ENCODE measurements at regions not wholly inside any gene's neighbourhood (a gene's known extent, or its start where the extent isn't known, plus 50 kb on each side); places are given as distances from the start of the nearest gene placed in this dataset.
A peak's percentile ranks its signal among the peaks of the same experiment; 100 is the strongest.

DNA sequence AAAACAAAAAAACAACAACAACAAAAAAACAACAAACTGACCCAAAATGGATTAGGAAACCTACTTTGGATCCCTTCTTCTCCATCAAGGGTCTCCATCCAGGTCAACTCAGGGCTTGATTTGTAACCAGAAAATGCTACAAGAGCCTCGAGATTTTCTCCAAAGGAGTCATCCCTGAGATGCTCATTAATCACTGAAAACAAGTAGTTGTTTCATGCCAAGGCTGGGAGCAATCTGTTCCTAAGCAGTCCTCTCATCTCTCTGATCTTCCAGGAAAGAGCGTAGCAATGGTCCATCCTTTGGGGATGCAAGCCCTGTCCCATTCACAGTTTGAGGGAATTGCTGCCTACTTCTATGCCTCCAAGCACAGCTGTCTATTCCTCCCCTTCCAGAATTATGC lies 203.0 kb upstream of the MAP3K1 start:
- peaks cover 41% of the 10 kb centered on the region for H3K36me3 Mint-ChIP-seq
- H3K9me3 Mint-ChIP-seq (ENCODE audit: low read depth), result peaks cover 8% of the 10 kb centered on the region
- peak overlapping the region; percentile 18 for H3K4me3 Mint-ChIP-seq
- H3K27ac Mint-ChIP-seq, result peak overlapping the region; percentile 54
- CTCF ChIA-PET, result no interaction called here
- ATAC-seq (no peak), DNase-seq (no peak)
- H3K27me3 Mint-ChIP-seq, result peaks cover 17% of the 10 kb centered on the region
- H3K4me1 Mint-ChIP-seq, result peaks cover 60% of the 10 kb centered on the region

DNA sequence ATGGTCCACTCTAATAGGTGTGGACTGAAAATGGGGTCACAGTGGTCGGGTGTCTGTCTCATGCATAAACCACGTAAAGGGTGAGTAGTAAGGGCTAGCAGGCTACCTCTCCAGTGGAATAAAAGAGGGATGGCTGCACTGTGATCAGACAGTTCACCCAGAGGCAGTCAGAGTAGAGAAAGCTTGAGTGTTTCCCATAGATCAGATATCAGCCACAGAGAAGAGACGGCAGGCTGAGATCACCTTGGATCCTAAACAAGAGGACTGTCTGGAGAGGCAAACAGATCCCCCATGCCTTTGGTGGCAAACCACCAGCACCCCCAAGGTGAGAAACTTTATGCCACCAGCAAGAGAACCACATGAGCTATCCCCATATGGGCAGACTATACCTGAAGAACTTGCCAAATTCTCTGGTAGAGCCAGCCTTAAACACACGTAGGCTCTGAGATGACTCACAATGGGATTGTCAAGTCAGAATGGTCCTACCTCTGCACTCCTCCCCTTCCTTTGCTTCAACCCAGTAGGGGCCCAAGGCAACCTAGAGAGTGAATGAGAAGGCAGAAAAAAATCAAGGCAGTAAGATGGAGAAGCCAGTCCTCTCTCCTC lies 205.2 kb upstream of the MAP3K1 start:
- Mint-ChIP-seq H3K27me3 (peaks cover 26% of the 10 kb centered on the region), H3K4me1 (peaks cover 55% of the 10 kb centered on the region), H3K9me3 (ENCODE audit: low read depth) (peaks cover 8% of the 10 kb centered on the region), H3K4me3 (no peak overlapping the region), H3K27ac (peak overlapping the region; percentile 81), H3K36me3 (peaks cover 32% of the 10 kb centered on the region)
- peak; percentile 72 for DNase-seq
- CTCF ChIA-PET, result no interaction called here
- peak; percentile 96 for ATAC-seq

DNA sequence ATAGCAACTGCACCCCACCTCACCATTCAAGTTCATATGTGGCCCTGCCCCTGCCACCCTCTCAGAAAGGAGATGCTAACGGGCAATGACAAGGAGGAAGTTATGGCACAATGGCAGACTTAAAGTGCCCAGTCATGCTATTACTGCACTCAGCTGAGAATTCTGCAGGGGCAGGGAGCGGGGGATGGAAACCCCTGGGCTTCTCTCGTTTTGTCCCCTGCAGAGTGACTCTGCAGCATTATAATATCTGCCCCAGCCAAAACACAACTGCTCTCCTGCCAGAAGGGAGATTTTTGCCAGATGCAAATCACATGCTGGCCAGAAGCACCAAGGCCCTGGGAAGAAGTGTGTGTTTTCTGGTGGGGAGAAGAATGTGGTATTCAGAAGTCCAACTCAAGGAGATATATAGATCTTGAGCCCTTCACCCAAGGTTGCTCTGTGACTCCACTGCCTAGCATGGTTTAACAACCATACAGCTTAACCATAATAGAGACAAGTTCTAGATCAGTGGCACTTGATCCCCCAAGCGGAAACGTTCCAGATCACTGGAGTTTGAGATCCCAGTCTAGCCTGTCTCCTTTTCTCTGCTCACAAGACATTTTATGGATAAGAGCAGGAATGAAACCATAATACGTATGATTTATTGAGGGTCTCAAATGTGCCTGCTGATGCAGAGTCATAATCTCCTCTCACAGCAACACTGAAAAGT lies 207.0 kb upstream of the MAP3K1 start:
- peaks cover 20% of the 10 kb centered on the region for H3K36me3 Mint-ChIP-seq
- DNase-seq, result no peak
- peaks cover 37% of the 10 kb centered on the region for H3K27me3 Mint-ChIP-seq
- no peak overlapping the region for H3K4me3 Mint-ChIP-seq
- H3K27ac Mint-ChIP-seq, result no peak overlapping the region
- peaks cover 46% of the 10 kb centered on the region for H3K4me1 Mint-ChIP-seq
- peaks cover 8% of the 10 kb centered on the region for H3K9me3 Mint-ChIP-seq (ENCODE audit: low read depth)
- ATAC-seq, result no peak
- CTCF ChIA-PET, result interaction anchor here (1.2 kb wide), 1 partner anchor 13 kb away, joined by 3 read pairs; no protein-coding TSS in a partner anchor

DNA sequence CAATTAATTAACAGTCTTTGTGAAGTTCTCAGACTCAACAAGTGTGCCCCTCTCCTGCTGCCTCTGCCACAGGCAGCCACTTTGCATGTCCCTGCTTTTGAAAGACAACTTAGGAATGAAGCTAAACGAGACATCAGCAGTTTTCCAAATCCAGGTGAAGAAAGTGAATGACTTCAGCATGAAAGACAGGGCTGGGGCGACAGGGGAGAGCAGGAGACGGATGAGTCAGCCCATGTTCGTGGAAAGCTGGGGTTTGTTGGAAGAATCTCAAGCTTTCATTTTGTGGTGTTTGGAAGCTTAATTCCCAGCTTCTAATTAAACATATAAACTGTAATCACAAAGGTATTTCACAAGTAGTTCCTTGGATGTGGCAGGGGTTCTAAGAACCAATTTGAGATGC lies 207.8 kb upstream of the MAP3K1 start:
- H3K4me3 Mint-ChIP-seq, result no peak overlapping the region
- DNase-seq (no peak), ATAC-seq (no peak)
- peaks cover 18% of the 10 kb centered on the region for H3K36me3 Mint-ChIP-seq
- peaks cover 43% of the 10 kb centered on the region for H3K27me3 Mint-ChIP-seq
- no peak overlapping the region for H3K27ac Mint-ChIP-seq
- peaks cover 8% of the 10 kb centered on the region for H3K9me3 Mint-ChIP-seq (ENCODE audit: low read depth)
- CTCF ChIA-PET, result interaction anchor here (1.2 kb wide), 1 partner anchor 12 kb away, joined by 3 read pairs; no protein-coding TSS in a partner anchor
- peaks cover 46% of the 10 kb centered on the region for H3K4me1 Mint-ChIP-seq

DNA sequence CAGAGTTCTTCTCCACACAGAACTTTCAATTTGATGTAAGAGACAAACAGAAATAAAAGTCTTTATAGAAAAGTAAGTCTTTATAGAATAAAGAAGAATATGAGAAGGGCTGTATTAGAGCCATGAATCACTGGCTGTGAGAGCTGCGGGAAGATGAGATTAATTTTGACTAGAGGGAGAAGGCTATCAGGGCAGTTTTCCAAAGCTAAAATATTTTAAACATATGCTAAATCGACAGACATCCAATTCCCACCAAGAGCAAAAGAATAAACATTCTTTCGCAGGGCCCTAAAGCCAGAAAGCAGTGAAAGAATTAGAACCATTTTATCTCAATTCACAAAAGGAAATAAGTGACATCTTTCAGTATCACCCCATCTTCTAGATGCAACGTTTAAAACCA lies 208.3 kb upstream of the MAP3K1 start:
- Mint-ChIP-seq H3K4me3 (no peak overlapping the region), H3K27ac (no peak overlapping the region), H3K9me3 (ENCODE audit: low read depth) (peaks cover 8% of the 10 kb centered on the region), H3K4me1 (peaks cover 45% of the 10 kb centered on the region), H3K36me3 (peaks cover 17% of the 10 kb centered on the region), H3K27me3 (peaks cover 48% of the 10 kb centered on the region)
- ATAC-seq (no peak), DNase-seq (no peak)
- CTCF ChIA-PET, result interaction anchor here (1.2 kb wide), 1 partner anchor 12 kb away, joined by 3 read pairs; no protein-coding TSS in a partner anchor

DNA sequence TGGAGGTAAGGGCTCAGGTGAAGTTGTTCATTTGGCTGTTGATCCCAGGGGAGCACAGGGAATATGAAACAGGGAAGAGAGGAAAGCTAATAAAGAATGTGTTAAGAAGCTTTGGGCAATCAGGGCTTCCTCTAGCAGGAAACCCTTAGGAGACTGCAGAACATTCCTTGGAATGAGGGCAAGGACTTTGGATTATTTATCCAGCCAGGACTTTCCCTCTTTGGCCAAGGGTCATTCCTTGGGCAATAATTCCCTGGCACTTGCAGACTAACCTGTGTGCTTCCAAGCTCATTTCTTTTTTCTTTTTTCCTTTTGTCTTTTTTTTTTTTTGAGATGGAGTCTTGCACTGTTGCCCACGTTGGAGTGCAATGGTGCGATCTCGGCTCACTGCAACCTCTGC lies 209.2 kb upstream of the MAP3K1 start:
- no peak overlapping the region for H3K27ac Mint-ChIP-seq
- CTCF ChIA-PET, result interaction anchor here (1.1 kb wide), 1 partner anchor 232 kb away, joined by 3 read pairs; no protein-coding TSS in a partner anchor
- no peak overlapping the region for H3K4me3 Mint-ChIP-seq
- DNase-seq (no peak), ATAC-seq (no peak)
- peaks cover 57% of the 10 kb centered on the region for H3K27me3 Mint-ChIP-seq
- peaks cover 9% of the 10 kb centered on the region for H3K36me3 Mint-ChIP-seq
- H3K4me1 Mint-ChIP-seq, result peaks cover 36% of the 10 kb centered on the region
- peaks cover 3% of the 10 kb centered on the region for H3K9me3 Mint-ChIP-seq (ENCODE audit: low read depth)

DNA sequence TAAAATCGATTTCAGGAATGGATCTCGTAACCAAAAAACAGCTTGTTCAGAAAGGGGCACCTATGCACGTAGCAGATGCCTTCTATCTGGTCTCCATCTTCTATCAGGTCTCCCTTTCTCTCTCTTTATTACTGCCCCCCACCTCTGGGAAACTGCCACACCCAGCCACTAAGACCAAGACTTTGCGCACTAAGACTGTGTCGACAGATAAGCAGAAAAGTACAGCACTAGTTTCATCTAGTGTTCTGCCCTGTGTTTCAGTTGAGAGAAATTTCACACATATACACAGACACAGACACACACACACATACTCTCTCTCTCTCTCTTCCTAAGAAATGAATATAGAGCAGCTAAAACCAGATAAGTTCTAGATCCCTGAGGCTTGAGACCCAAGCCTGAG lies 210.1 kb upstream of the MAP3K1 start:
- Mint-ChIP-seq H3K27ac (no peak overlapping the region), H3K36me3 (peaks cover 4% of the 10 kb centered on the region), H3K4me1 (peaks cover 27% of the 10 kb centered on the region), H3K4me3 (no peak overlapping the region), H3K9me3 (ENCODE audit: low read depth) (no peaks in the 10 kb centered on the region), H3K27me3 (peaks cover 65% of the 10 kb centered on the region)
- CTCF ChIA-PET, result no interaction called here
- DNase-seq (no peak), ATAC-seq (no peak)

DNA sequence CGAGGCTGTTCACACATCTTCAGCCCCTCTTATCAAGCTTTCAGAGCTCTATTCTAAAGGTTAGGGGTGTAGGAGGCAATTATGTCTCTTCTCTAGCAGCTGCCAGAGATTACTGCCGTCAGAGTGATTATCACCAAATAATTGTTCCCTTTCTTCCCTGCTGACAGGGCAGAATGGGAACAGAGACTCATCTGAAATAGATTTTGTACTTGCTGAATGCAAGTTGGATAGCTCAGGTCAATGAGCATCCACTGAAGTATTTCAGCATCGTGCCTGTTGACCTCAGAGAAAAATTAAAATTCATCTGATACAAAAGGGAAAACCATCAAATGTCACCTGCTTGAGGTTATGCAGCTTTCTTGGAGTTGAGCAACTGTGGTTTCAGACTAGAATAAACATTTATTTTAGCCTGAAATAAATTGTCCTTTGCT lies 213.7 kb upstream of the MAP3K1 start:
- peaks cover 4% of the 10 kb centered on the region for H3K36me3 Mint-ChIP-seq
- DNase-seq (no peak), ATAC-seq (no peak)
- no peak overlapping the region for H3K4me3 Mint-ChIP-seq
- H3K27me3 Mint-ChIP-seq, result peaks cover 54% of the 10 kb centered on the region
- CTCF ChIA-PET, result no interaction called here
- H3K9me3 Mint-ChIP-seq (ENCODE audit: low read depth), result no peaks in the 10 kb centered on the region
- no peak overlapping the region for H3K27ac Mint-ChIP-seq
- peaks cover 23% of the 10 kb centered on the region for H3K4me1 Mint-ChIP-seq

DNA sequence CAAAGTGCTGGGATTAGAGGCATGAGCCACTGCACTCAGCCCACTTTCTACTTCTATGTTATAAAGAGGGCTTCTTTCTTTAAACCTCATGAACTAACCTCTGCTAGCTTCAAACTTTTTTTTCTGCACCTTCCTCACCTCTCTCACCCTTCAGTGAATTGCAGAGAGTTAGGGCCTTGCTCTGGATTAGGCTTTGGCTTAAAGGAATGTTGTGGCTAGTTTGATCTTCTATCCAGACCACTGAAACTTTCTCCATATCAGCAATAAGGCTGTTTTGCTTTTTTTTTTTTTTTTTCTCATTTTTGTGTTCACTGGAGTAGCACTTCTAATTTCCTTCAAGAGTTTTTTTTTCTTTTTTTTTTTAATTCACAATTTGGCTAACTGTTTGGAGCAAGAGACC lies 216.4 kb upstream of the MAP3K1 start:
- Mint-ChIP-seq H3K27me3 (peaks cover 43% of the 10 kb centered on the region), H3K9me3 (ENCODE audit: low read depth) (no peaks in the 10 kb centered on the region), H3K36me3 (peaks cover 4% of the 10 kb centered on the region), H3K4me1 (peaks cover 23% of the 10 kb centered on the region), H3K27ac (no peak overlapping the region), H3K4me3 (no peak overlapping the region)
- CTCF ChIA-PET, result interaction anchor here (0.7 to 0.8 kb wide), 2 partner anchors 159 to 240 kb away, joined by 4 read pairs; no protein-coding TSS in a partner anchor
- ATAC-seq (no peak), DNase-seq (no peak)

DNA sequence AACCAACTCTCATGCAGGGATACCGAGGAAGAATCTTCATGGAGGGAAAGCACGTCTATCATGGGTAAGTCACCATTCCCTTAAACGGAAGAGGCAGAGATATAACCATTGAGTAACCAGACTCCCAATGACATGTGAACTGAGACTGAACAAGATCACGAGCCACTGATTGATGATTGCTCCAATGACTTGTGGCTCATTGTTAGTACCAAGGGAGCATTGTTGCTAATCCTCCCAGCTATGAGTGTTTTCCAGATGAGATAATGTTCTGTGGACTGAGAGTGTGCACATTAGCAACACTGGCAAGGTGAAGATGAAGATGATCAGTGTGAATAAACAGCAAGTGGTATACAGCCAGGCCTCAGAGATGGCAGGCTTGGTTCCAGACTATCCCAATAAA lies 219.2 kb upstream of the MAP3K1 start:
- no peak overlapping the region for H3K27ac Mint-ChIP-seq
- H3K4me1 Mint-ChIP-seq, result peaks cover 6% of the 10 kb centered on the region
- no peak for ATAC-seq
- H3K4me3 Mint-ChIP-seq, result no peak overlapping the region
- H3K9me3 Mint-ChIP-seq (ENCODE audit: low read depth), result no peaks in the 10 kb centered on the region
- peaks cover 29% of the 10 kb centered on the region for H3K27me3 Mint-ChIP-seq
- H3K36me3 Mint-ChIP-seq, result peaks cover 2% of the 10 kb centered on the region
- CTCF ChIA-PET, result interaction anchor here (1.0 kb wide), 1 partner anchor 12 kb away, joined by 3 read pairs; no protein-coding TSS in a partner anchor
- no peak for DNase-seq

DNA sequence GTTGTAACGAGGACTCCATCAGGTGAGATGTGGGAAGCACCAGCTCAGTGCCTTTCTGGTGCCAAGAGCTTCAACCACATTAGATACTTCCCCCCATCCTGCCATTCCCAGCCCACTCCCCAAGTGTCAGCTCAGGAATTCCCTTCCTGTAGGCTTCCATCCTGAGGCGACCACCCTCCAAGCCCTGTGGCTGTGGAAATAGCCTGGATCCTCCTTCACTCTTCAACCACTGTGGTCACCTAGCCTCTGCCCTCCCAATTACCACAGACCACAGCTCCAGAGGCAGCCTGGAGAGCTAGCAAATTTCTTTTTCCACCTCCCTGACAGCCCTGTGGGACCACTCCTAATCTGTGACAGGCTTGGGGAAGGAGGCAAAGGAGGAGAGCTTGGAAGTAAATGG lies 219.8 kb upstream of the MAP3K1 start:
- CTCF ChIA-PET, result interaction anchor here (1.0 kb wide), 1 partner anchor 12 kb away, joined by 3 read pairs; no protein-coding TSS in a partner anchor
- no peaks in the 10 kb centered on the region for H3K36me3 Mint-ChIP-seq

DNA sequence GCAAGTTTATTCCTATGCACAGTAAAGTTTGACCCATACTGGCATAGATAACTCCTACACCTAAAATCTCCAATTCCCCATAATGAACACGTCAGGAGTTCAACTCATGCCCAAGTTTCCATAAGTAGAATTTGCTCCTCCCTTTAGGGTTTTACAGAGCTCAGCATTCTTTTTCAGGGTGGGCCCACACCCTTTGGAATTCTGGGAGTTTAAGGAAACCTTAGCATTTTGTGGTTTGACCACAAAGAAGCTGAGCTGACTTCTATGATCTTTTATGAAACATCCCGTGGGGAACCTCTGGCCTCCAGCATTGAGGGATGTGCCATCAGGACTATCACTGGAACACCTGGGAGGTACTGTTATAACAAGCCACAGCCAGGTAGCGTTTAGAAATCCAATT lies 220.6 kb upstream of the MAP3K1 start:
- Mint-ChIP-seq H3K9me3 (ENCODE audit: low read depth) (no peaks in the 10 kb centered on the region), H3K36me3 (no peaks in the 10 kb centered on the region), H3K27me3 (peaks cover 21% of the 10 kb centered on the region), H3K27ac (no peak overlapping the region), H3K4me3 (no peak overlapping the region), H3K4me1 (peaks cover 6% of the 10 kb centered on the region)
- no peak for DNase-seq
- no peak for ATAC-seq
- CTCF ChIA-PET, result interaction anchor here (1.0 kb wide), 1 partner anchor 13 kb away, joined by 3 read pairs; no protein-coding TSS in a partner anchor

More for the DNA sequence above, 219.8 kb upstream of the MAP3K1 start:
- DNase-seq, result no peak
- Mint-ChIP-seq H3K4me1 (peaks cover 6% of the 10 kb centered on the region), H3K4me3 (no peak overlapping the region), H3K27me3 (peaks cover 23% of the 10 kb centered on the region), H3K9me3 (ENCODE audit: low read depth) (no peaks in the 10 kb centered on the region), H3K27ac (no peak overlapping the region)
- ATAC-seq, result no peak

DNA sequence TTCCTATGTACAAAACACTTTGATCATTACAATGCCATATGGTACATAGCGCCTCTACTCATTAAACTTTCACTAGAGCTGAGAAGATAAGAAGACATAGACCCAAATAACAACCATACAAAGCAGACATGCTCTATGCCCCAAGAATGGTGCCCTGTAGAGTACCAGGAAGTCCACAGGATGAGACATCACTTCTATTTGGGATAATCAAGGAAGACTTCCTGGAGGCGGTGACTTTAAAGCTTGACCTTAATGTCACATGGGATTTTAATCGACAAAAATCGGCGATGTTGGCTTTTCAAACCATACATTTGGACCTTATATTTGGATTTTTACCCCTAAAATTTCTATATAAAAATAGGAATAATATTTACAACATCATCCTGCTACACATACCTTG lies 224.3 kb upstream of the MAP3K1 start:
- no peak for ATAC-seq
- CTCF ChIA-PET, result no interaction called here
- H3K9me3 Mint-ChIP-seq (ENCODE audit: low read depth), result no peaks in the 10 kb centered on the region
- no peak overlapping the region for H3K27ac Mint-ChIP-seq
- H3K27me3 Mint-ChIP-seq, result peaks cover 18% of the 10 kb centered on the region
- peaks cover 23% of the 10 kb centered on the region for H3K4me1 Mint-ChIP-seq
- H3K36me3 Mint-ChIP-seq, result no peaks in the 10 kb centered on the region
- DNase-seq, result no peak
- no peak overlapping the region for H3K4me3 Mint-ChIP-seq

DNA sequence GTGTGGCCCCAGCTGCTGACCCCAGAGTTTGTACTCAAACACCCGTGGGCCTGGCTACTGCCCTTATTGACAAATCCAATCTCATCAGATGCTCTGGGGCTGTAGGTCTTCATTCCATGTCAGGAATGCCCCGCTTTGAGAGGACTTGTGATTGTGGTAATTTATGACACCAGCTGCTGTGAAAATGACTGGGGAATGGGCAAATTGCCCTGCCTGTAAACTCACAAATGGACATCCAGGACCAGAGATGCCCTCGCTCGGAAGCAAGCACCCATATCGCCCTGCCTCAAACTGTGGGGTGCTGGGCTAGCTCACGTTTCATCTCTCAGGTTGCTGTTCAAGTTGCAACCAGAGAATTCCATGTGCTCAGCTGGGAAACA lies 225.9 kb upstream of the MAP3K1 start:
- Mint-ChIP-seq H3K36me3 (no peaks in the 10 kb centered on the region), H3K27me3 (peaks cover 16% of the 10 kb centered on the region), H3K4me1 (peaks cover 23% of the 10 kb centered on the region), H3K4me3 (no peak overlapping the region), H3K9me3 (ENCODE audit: low read depth) (no peaks in the 10 kb centered on the region), H3K27ac (peak overlapping the region; percentile 64)
- CTCF ChIA-PET, result interaction anchor here (1.0 kb wide), 1 partner anchor 248 kb away, joined by 3 read pairs; no protein-coding TSS in a partner anchor
- no peak for DNase-seq
- ATAC-seq, result no peak
